CD4-positive, alpha-beta T cell treated with Interleukin-15 for 1 hour (primary cell): ENCODE measurements at regions not wholly inside any gene's neighbourhood (a gene's known extent, or its start where the extent isn't known, plus 50 kb on each side); places are given as distances from the start of the nearest gene placed in this dataset.

Experiments used
- DNase-seq: peaks from one replicate; pipeline ENCODE4 v3.0.0-alpha.2; 2020

DNA sequence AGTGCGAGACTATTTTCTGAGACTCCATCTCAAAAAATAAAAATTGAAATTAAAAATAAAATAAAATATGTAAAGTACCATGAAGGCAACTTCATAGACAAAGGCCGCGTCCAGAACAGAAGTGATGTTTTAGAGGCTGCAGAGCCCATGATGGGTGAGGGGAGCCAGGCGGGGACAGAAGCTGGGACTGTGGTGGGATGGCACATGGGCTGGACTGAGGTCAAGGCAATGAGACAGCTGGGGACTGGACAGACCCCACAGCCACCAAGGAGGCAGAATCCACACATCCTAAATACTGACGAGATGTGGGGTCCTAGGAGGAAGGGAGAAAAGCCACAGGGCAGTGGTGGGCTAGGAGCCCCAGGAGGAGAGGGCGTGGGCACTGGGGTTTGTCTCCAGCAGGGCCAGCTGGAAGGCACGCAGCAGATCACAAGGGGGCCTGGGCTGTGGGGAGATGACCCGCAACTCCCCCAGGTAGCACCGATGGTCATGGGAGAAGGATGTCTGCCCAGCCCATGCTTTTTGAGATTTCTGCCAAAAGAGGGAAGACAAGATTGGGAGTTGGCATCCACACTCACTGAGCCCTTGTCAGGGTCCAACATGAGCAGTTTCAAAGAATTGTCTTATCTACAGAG, 74.3 kb downstream of the KCNF1 start:
- DNase-seq, result no peak

DNA sequence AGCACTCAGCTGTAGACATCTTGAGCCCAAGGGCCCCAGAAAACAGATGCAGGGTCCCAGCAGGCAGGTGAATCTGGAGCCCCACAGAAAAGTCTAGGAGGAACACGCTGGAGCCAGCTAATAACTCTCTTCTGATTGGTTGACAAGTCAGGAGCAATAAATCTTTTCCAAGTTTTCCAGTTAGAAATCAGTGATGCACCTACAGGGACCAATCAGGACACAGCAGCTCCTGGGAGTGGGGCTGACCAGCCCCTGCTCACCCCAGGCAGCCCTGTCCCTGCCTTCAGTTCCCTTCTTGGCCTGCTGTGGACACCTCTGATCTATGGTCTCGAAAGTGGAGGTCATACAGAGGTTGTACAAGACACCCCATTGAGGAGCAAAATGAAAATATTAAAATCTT, 75.7 kb downstream of the KCNF1 start:
- no peak for DNase-seq

DNA sequence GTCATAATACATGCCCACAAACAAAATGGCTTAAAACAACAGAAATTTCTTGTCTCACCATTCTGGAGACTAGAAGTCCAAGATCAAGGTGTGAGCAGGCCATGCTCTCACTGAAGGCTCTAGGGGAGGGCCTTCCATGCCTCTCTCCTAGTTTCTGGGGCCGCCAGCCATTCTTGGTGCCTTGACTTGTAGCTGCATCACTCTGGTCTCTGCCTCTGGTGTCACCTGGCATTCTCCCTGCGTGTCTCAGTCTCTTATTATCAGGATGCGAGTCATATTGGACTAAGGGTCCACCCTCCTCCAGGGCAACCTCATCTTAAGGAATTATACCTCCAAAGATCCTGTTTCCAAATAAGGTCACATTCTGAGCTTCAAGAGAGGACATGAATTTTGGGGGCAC, 76.1 kb downstream of the KCNF1 start:
- no peak for DNase-seq

DNA sequence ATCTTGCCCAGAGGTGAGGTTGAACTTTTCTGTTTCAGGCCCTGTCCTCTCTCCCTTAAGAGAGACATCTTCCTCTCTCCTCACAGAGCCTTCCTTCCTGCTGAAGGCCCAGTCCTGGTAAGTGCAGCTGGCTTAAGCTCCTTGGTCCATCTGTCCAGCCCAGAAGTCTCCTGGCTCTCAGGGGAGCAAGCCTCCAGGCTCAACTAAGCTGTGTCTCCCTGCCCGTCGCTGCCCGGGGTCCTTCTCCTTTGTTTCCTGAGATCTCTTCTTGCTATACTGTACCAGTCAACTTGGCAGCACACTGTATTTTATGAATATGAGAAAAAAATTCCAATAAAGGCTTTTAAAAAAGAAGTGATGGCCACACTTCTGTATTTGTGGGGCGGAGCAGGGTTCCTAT, 77.4 kb downstream of the KCNF1 start:
- no peak for DNase-seq

DNA sequence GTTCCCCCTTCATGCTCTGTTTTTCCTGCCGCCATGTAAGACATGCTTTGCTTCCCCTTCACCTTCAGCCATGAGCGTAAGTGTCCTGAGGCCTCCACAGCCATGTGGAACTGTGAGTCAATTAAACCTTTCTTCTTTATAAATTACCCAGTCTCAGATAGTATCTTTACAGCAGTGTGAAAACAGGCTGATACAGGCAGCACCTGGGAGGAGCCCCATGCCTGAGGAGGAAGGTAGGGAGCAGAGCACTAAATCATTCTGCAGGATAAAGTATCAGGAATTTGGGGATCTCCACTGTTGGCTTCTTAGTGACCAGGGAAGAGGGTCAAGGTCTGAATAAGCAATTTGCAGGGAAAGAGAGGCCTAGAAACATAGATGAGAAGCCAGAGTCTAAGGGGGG, 78.0 kb downstream of the KCNF1 start:
- no peak for DNase-seq

DNA sequence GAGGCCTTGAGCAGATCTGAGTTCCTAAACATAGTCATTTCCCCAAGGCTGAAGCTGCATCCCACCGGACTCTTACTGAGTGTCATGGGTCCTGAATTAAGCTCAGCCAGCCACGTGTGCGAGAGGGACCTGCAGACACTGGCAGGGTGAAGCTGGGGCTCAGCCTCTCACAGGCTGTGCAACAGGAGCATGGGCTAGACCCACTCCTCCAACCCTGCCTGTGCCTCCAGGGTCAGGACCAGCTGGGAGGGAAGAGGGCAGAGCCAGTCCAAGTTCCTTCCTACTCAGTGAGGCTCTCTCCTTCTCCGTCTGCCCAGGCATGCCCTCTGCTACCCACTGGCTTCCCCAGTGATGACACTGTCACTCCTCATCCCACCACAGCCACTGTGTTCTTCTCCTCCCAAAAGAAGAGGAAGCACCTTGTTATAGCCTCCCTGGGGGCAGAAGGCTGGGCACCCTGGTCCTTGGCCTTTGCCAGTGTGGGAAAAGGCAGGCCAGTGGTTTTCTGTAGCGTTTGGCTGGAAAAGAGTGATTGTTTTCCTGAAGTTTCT, 78.9 kb downstream of the KCNF1 start:
- no peak for DNase-seq

DNA sequence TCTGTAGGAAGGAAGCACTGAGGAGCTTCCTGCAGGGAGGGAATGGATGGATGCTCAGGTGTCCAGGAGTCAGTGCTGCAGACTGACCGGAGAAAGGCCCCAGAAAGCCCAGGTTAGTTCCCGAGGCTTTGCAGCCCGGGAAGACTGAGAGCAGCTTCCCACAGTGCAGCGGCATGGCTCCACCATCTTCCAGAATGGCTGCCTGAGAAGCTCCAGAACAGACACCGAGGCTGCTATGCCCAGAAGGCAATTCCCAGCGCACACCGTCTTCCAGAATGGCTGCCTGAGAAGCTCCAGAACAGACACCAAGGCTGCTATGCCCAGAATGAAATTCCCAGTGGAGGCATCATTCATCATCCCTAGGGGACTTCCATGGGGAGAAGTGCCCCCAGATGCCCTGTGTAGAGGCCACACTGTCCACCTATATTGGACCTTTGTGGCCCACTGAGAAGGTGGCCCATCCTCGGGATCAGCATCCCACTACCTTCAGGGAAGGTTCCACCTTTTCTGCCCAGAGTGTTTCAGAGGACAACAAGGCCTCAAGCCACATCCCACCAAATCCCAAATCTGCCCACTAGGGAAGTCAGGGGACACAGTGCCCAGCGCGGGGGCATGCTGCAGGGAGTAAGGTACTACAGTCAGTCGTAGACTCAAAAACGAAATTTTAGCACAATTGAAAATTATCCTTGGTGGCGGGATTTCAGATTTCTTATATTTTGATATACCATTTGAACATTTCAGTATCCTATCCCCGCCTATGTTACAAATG, 80.5 kb downstream of the KCNF1 start:
- DNase-seq, result no peak

DNA sequence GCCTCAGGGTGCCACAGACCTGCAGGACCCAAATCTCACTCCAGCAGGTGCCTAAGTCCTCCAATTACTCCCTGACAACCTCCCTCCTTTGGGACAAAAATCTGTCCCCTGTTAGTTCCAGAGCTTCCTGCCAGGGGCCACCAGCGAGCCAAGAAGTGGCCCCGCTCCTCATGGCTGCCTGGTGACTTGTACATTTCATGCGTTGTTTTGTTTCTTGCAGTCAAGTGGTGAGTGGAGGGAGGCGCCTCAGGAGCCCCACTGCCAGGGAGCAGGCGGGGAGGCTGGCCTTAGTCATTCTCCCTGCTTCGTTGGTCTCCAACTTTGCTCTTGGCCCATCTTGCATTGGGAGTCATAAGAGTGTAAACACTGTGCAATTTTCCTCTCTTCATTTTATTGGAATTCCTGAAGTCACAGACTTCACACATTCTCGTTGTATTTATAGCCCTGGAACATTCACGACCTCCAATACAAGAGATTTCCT, 81.3 kb downstream of the KCNF1 start:
- no peak for DNase-seq

DNA sequence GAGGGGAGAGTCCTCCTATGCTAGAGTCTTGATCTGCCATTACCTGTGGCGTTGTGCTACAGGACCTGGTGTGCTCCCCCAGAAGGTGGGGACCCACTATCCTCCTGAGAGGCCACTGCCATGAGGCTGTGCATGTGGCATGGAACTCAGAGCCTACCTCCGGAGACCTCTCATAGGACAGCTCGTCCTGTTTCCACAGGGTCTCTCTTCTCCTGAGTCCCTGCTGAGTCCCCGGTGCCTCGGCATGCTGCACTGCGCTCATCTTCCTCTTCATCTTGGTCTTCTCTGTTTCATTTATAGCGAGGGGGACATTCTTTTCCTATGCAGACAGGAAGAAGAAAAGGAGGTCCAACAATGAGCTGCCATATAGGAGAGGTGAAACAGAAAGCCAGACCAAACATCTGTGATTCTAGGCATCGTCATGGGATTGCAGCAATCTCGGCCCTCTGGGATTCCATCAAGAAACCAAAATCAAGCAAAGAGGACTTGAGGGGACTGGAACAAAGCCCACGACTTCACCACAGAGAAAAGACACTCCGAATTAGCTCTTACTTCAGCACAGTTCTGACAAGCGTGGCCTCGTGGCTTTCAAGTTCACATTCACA, 83.7 kb downstream of the KCNF1 start:
- DNase-seq, result no peak

DNA sequence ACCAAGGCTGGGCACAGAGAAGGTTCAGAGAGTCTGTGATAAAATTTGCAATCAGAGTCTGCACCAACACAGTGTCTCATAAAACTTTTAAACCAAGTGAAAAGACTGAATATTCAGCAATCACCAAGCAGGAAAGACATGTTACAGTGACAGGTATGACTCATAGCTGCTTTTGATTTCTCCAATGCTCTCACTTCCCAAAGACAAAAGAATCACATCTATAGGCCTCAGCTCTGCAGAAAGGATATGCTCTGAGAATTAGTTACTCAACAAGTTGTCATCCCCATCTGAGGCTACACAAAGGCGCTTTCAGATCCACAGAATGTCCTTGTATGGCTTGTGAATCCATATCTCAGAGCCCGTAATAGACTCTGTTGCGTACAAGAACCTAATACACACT, 92.5 kb downstream of the KCNF1 start:
- DNase-seq, result no peak

DNA sequence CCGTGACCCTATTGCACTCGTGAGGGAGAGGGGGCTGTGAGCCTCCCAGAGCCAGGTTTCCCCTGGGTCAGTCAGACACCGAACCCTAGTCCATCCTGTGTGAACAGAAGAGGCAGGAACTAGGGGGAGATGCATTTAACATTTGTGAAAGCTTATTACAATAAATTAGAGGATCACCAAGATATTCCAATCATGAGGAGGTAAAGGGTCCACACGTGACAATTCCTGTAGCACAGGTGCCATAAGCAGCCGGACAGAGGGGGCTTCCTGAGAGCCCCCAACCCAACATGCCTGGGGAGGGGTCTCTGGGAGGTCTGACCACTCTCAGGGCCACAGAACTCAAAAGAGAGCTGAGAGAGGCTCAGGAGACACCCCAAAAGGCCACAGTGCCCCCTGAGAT, 93.3 kb downstream of the KCNF1 start:
- DNase-seq, result no peak

DNA sequence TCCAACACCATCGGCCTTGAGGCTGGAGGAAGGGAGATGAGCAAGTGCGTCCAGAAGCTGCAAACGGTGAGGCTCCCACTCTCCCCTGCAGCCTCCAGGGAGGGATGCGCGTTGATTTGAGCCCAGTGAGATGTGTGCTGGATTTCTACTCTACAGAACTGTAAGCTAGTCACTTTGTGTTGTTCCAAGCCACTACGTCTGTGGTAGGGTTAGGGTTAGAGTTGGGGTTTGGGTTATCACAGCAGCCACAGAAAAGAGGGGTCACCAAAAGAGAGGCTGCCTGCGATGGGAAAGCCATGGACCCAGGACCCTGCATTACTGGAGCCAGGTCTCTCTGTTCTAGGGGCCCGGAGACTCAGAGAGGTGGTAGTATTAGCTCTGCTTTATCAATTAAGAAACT, 94.5 kb downstream of the KCNF1 start:
- DNase-seq, result no peak

DNA sequence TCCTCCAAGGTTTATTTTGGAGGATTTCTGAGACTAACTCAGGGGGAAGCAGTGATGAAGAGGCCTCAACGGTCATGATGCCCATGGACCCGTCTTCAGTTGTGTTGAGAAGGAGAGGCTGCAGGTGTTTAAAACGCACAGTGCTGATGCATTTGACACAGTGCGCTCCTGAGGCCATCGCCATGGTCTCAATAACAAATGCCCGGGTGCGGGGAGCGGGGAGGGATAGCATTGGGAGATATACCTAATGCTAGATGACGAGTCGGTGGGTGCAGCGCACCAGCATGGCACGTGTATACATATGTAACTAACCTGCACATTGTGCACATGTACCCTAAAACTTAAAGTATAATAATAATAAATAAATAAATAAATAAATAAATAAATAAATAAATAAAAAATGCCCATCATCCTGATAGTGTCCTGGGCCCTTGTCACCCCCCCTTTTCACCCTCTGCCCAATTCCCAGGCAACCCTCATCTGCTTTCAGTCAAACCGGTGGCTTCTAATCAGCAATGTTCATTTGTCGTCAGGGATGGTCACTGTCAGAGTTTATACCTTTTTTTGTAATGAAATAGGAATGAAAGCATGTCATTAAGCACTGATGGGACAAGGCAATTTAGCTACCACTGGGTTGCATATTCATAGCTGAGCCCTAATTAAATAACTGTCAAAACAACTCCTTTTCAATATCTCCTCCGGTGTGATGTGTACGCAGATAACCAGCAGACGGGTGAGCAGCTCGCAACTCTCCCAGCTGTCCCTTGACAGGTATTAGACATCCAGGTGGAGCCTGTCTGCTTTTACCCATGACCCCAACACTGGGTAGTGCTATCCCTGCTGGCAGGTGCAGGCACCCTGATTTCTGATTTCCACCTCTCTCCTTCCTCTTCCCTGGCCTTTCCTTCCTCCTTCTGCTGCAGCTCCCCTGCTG, 95.9 kb downstream of the KCNF1 start:
- DNase-seq, result no peak

DNA sequence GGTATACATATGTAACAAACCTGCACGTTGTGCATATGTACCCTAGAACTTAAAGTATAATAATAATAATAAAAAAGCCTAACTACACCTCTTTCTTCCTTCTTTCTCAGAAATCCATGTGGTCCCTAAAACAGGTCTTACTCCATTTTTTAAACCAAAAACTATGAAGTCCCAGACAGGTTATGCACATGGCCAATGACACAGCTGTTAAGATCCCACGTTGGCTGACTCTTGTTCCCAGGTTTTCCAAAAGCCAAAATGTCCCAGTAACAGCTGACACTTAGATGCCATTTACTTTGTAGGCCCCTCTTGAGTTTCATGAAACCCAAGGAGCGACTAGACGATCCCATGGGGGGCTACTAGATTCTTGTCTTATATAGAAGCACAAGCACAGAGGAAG, 97.0 kb downstream of the KCNF1 start:
- DNase-seq, result no peak

DNA sequence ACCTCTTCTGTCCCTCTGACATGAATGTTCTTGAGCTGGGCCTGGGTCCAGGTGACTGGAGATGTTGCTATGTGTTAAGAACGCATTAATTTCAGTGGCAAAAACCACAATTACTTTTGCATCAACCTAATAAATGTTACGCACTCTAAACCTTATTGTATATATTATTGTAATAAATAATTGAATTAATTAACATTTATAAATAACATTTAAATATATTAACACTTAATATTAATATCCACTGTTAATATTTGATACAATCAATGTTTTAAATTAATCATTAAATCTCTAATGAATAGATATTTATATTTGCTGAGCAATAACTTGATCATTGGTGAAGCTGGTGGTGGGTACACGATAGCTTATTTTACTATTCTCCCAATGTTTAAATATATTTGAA, 97.4 kb downstream of the KCNF1 start:
- DNase-seq, result no peak

DNA sequence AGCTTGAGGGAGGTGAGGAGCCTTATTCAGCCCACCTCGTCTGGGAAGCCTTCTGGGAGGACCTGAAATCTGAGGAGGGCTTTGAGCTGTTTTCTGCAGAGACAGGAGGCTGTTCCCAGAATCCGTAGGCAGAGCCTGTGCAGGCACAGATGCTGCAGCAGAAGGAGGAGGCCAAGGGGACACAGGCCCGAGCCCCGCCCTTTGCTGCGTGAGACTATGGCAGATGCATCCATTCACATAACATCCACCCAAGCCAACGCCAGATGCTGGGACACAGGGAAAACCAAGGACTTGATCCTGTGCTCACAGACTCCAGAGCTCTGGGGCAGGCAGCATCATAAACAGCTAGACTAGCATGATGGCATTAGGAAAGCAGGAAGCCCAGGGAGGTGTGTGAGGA, 98.2 kb downstream of the KCNF1 start:
- no peak for DNase-seq

DNA sequence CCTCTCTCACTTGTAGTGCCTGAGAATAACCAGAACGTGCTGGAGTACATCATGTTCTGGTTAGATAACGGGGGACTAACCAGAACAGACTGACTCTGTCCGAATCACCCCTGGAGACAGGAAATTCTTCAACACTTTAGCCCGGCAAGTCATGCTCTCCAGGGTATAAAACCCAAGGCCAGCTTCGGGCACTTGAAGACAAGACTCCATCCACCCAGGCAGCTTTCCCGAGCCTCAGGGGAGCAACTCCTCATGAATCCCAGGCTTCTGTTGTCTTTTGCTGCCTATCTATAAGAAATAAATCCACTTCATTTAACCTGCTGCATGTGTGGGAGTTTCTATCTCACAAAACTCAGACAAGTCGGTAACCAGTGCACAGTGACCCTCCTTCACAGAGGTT, 99.6 kb downstream of the KCNF1 start:
- no peak for DNase-seq

DNA sequence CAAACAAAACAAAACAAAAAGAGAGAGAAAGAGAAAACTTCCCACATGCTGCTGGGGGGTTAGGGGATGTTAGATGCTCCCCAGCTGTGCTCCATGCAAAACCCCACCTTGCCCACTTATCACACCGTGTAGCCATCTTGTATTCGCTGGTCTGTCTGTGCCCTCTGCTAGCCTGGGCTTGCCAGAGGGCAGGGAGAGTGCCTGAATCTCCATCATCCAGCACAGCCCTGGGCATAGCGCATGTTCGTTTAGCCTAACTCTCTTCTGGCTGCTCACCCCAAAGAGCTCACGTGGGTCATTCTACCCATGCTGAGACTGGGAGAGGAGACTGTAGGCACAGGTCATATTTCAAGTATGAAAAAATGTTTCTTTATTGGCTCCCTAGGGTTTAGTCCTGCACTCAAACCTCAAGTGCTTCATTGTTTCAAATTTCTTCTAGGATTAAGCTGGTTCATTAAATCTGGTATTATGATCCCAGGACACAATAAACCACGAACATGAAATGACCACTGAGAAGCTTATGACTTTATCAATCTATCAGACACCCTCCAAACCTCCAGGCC, 100.5 kb downstream of the KCNF1 start:
- no peak for DNase-seq

DNA sequence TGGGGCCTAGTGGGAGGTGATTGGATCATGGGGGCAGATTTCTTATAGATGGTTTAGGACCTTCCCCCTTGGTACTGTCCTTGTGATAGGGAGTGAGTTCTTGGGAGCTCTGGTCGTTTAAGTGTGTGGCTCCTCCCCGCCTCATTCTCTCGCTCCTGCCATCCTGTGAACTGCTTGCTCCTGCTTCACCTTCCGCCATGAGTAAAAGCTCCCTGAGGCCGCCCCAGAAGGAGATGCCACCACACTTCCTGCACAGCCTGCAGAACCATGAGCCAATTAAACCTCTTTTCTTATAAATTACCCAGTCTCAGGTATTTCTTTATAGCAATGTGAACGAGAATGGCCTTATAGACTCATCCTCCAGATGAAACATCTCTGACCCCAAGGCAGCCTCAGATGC, 101.5 kb downstream of the KCNF1 start:
- DNase-seq, result no peak

DNA sequence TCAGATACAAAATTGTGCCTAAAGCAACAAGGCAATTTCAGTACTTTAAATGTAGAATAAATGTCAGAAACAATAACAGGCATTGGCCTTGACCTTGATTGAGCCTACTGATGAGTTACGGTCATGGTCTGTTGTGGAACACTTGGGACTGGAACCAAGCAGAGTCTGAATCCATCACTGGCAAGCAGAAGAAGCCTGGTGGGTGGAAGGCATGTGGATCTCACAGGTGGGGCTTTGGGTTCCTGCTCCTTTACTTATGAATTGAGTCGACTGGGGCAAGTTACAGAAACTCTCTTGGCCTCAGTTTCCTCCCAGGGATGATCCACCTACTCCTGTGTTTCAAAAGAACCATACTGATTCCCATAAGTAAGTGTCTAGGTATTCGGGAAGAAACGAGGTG, 102.3 kb downstream of the KCNF1 start:
- no peak for DNase-seq

DNA sequence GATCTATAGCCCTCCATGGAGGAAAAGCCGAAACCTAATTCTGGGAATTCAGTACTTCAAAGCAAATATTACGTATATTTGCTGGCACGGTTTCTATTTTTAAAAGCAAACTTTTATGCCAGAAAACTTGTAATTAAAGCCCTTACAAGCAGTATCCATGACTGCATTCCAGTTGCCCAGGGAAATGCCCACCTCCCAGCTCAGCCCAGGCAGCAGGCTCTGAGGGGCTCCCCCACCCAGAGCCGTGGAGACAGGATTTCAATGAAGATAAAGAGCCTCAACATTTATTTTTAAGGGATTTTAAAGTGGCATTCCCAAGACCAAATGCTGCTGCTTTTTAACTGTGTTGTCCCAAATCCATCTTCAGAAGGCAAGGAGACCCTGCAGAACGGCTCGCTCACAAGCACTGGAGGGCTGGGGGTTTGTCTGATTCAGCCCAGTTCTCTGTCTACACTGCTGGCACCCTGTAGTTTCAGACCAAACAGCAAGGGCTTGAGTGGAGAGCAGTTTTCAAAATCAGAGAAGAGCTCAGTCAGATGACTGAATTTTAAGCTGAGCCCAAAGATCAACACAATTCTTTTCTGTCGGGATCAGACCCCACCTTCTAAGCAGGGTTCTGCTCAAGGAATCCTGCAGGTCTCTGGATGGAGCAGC, 105.1 kb downstream of the KCNF1 start:
- DNase-seq, result no peak

DNA sequence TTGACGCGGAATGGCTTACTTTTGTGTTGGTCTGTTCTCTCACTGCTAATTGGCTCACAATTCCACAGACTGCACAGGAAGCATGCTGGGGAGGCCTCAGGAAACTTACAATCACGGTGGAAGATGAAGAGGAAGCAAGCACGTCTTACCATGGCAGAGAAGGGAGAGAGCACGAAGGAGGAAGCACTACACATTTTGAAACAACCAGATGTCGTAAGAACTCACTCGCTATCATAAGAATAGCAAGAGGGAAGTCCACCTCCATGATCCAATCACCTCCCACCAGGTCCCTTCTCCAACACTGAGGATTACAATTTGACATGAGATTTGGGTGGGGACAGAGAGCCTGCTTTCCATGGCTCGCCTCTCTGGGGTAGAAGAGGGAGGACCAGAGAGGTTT, 106.2 kb downstream of the KCNF1 start:
- DNase-seq, result no peak
